Fibroblast of skin of right quadriceps (primary cell): ENCODE measurements at regions not wholly inside any gene's neighbourhood (a gene's known extent, or its start where the extent isn't known, plus 50 kb on each side); places are given as distances from the start of the nearest gene placed in this dataset.

Experiments
- DNase-seq: peaks from one replicate; pipeline ENCODE4 v3.0.0-alpha.2; 2013

- DNase-seq = peak; percentile 54
Observed at GRCh38 chr4:34046580-34046979, 2197.7 kb downstream of the ARAP2 start.

GRCh38 chr4:34047363-34047762 lies 2197.0 kb downstream of the ARAP2 start:
- DNase-seq = no peak

GRCh38 chr4:34066126-34066525 lies 2178.2 kb downstream of the ARAP2 start:
- no peak for DNase-seq

GRCh38 chr4:34091451-34091850 lies 2152.9 kb downstream of the ARAP2 start:
- peak; percentile 5 for DNase-seq

- DNase-seq = no peak
Observed at GRCh38 chr4:34094114-34094513, 2150.2 kb downstream of the ARAP2 start.

GRCh38 chr4:34105311-34105710 lies 2139.0 kb downstream of the ARAP2 start:
- DNase-seq = peak; percentile 53

GRCh38 chr4:34108391-34108790 lies 2135.9 kb downstream of the ARAP2 start:
- DNase-seq = peak; percentile 85

GRCh38 chr4:34112573-34112972 lies 2131.7 kb downstream of the ARAP2 start:
- DNase-seq = no peak

- DNase-seq = no peak
Observed at GRCh38 chr4:34138385-34138784, 2105.9 kb downstream of the ARAP2 start.

- DNase-seq = no peak
Observed at GRCh38 chr4:34139346-34139745, 2105.0 kb downstream of the ARAP2 start.

- DNase-seq = no peak
Observed at GRCh38 chr4:34148322-34148908, 2095.9 kb downstream of the ARAP2 start.

GRCh38 chr4:34157547-34157946 lies 2086.8 kb downstream of the ARAP2 start:
- DNase-seq = peak; percentile 75

- peak; percentile 43 for DNase-seq
Observed at GRCh38 chr4:34158878-34159277, 2085.4 kb downstream of the ARAP2 start.

GRCh38 chr4:34170946-34171345 lies 2073.4 kb downstream of the ARAP2 start:
- DNase-seq = peak; percentile 39

- no peak for DNase-seq
Observed at GRCh38 chr4:34176609-34177008, 2067.7 kb downstream of the ARAP2 start.

GRCh38 chr4:34178476-34178875 lies 2065.8 kb downstream of the ARAP2 start:
- no peak for DNase-seq

GRCh38 chr4:34181311-34181841 lies 2062.9 kb downstream of the ARAP2 start:
- peak; percentile 97 for DNase-seq

GRCh38 chr4:34181891-34182290 lies 2062.4 kb downstream of the ARAP2 start:
- DNase-seq = peak; percentile 77

GRCh38 chr4:34182306-34182705 lies 2062.0 kb downstream of the ARAP2 start:
- DNase-seq = peak; percentile 32

GRCh38 chr4:34183926-34184325 lies 2060.4 kb downstream of the ARAP2 start:
- peak; percentile 52 for DNase-seq

- no peak for DNase-seq
Observed at GRCh38 chr4:34187056-34187455, 2057.3 kb downstream of the ARAP2 start.

GRCh38 chr4:34191443-34191842 lies 2052.9 kb downstream of the ARAP2 start:
- DNase-seq = peak; percentile 26

GRCh38 chr4:34193451-34194154 lies 2050.7 kb downstream of the ARAP2 start:
- DNase-seq = peak; percentile 69

GRCh38 chr4:34194585-34194984 lies 2049.7 kb downstream of the ARAP2 start:
- DNase-seq = no peak

GRCh38 chr4:34196375-34196774 lies 2047.9 kb downstream of the ARAP2 start:
- no peak for DNase-seq
